ENCODE measurements at regions not wholly inside any gene's neighbourhood (a gene's known extent, or its start where the extent isn't known, plus 50 kb on each side); places are given as distances from the start of the nearest gene placed in this dataset.

- TF ChIP-seq SNAI2 (CRISPR knock-in tag; IDR thresholded peaks at IDR 0.05), result no peak
- TF ChIP-seq ZNF70 (CRISPR knock-in tag; IDR thresholded peaks at IDR 0.05), result no peak
- TF ChIP-seq ARNTL (CRISPR knock-in tag; IDR thresholded peaks at IDR 0.05; ENCODE audit: borderline replicate concordance, low read depth), result no peak
- TF ChIP-seq OSR1 (CRISPR knock-in tag; IDR thresholded peaks at IDR 0.05), result no peak
- TF ChIP-seq ZC3H10 (CRISPR knock-in tag; IDR thresholded peaks at IDR 0.05), result no peak
- TF ChIP-seq PATZ1 (CRISPR knock-in tag; IDR thresholded peaks at IDR 0.05; ENCODE audit: borderline replicate concordance), result no peak
- TF ChIP-seq TSHZ2 (CRISPR knock-in tag; IDR thresholded peaks at IDR 0.05), result no peak
- no peak for TF ChIP-seq ESRRG (CRISPR knock-in tag; IDR thresholded peaks at IDR 0.05)
- no peak for ATAC-seq
Measured at GRCh38 chr5:142405814-142406395, 81.1 kb upstream of the SPRY4 start.

- TF ChIP-seq ZFP30 (CRISPR knock-in tag; IDR thresholded peaks at IDR 0.05) (no peak), POU6F1 (CRISPR knock-in tag; IDR thresholded peaks at IDR 0.05; ENCODE audit: borderline replicate concordance, low read depth) (no peak), ZNF8 (CRISPR knock-in tag; IDR thresholded peaks at IDR 0.05) (no peak), ESRRG (CRISPR knock-in tag; IDR thresholded peaks at IDR 0.05) (no peak), CSRNP3 (CRISPR knock-in tag; IDR thresholded peaks at IDR 0.05) (no peak), CREB5 (CRISPR knock-in tag; IDR thresholded peaks at IDR 0.05; ENCODE audit: low read depth) (no peak)
- ATAC-seq, result no peak
Measured at GRCh38 chr5:142405023-142405422, 80.2 kb upstream of the SPRY4 start.

GRCh38 chr5:142404046-142404477, 79.2 kb upstream of the SPRY4 start:
- ATAC-seq, result no peak
- no peak for TF ChIP-seq ZFP30 (CRISPR knock-in tag; IDR thresholded peaks at IDR 0.05)
- no peak for TF ChIP-seq OSR1 (CRISPR knock-in tag; IDR thresholded peaks at IDR 0.05)
- TF ChIP-seq BACH2 (CRISPR knock-in tag; IDR thresholded peaks at IDR 0.05; ENCODE audit: borderline replicate concordance), result no peak
- no peak for TF ChIP-seq PPARA (CRISPR knock-in tag; IDR thresholded peaks at IDR 0.05; ENCODE audit: borderline replicate concordance)
- no peak for TF ChIP-seq TOX (CRISPR knock-in tag; IDR thresholded peaks at IDR 0.05; ENCODE audit: borderline replicate concordance)
- no peak for TF ChIP-seq ZNF8 (CRISPR knock-in tag; IDR thresholded peaks at IDR 0.05)
- TF ChIP-seq CSRNP3 (CRISPR knock-in tag; IDR thresholded peaks at IDR 0.05), result no peak
- no peak for TF ChIP-seq RARB (CRISPR knock-in tag; IDR thresholded peaks at IDR 0.05)
- TF ChIP-seq GLIS3 (CRISPR knock-in tag; IDR thresholded peaks at IDR 0.05), result no peak
- no peak for TF ChIP-seq ARNTL (CRISPR knock-in tag; IDR thresholded peaks at IDR 0.05; ENCODE audit: borderline replicate concordance, low read depth)

Measured in SK-N-SH treated with all-trans-retinoic acid at 6 μM for 48 hours (cell line).